ENCODE measurements at regions not wholly inside any gene's neighbourhood (a gene's known extent, or its start where the extent isn't known, plus 50 kb on each side); places are given as distances from the start of the nearest gene placed in this dataset.

DNA sequence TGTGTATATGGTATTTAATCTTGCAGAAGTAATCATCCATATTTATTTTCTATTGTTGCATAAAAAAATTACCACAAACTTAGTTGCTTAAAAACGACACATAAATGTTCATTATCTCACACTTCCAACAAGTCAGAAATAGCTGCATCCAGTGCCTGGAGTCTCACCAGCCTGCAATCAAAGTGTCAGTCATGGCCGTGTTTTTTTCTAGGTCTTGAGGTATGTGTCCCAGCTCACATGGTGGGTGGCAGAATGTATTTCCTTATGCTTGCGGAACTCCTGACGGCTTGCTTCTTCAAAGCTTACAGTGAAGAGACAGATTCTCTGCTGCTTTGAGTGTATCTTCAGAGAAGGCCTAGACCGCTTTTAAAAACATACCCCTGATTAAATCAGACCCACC, 670.2 kb upstream of the LMO3 start:
- no peak for ATAC-seq

DNA sequence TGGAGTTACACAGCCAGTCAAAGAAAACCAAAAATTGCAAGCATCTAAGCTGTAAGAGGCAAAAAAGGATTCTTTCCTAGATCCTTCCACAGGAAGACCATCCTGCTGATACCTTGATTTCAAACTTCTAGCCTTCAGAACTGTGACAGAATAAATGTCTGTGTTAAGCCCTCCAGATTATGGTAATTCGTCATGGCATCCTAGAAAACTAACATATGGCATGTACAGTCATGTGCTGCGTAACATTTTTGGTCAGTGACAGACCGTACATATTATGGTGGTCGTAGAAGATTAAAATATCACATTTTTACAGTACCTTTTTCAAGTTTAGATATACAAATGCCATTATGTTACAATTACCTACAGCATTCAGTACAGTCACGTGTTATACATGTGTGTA, 660.9 kb upstream of the LMO3 start:
- ATAC-seq = no peak
- no peak for TF ChIP-seq ISL1 (CRISPR knock-in tag; IDR thresholded peaks at IDR 0.05)
- TF ChIP-seq ZNF8 (CRISPR knock-in tag; IDR thresholded peaks at IDR 0.05) = no peak
- no peak for TF ChIP-seq ZFP30 (CRISPR knock-in tag; IDR thresholded peaks at IDR 0.05)
- TF ChIP-seq ZC3H10 (CRISPR knock-in tag; IDR thresholded peaks at IDR 0.05) = no peak
- TF ChIP-seq ZNF565 (CRISPR knock-in tag; conservative IDR thresholded peaks at IDR 0.05; ENCODE audit: low read depth) = no peak
- no peak for TF ChIP-seq POU6F1 (CRISPR knock-in tag; IDR thresholded peaks at IDR 0.05; ENCODE audit: borderline replicate concordance, low read depth)
- no peak for TF ChIP-seq ZNF70 (CRISPR knock-in tag; IDR thresholded peaks at IDR 0.05)
- no peak for TF ChIP-seq CSDC2 (CRISPR knock-in tag; IDR thresholded peaks at IDR 0.05)
- no peak for TF ChIP-seq CREB5 (CRISPR knock-in tag; IDR thresholded peaks at IDR 0.05; ENCODE audit: low read depth)
- no peak for TF ChIP-seq OSR1 (CRISPR knock-in tag; IDR thresholded peaks at IDR 0.05)
- TF ChIP-seq, protein P1, sequence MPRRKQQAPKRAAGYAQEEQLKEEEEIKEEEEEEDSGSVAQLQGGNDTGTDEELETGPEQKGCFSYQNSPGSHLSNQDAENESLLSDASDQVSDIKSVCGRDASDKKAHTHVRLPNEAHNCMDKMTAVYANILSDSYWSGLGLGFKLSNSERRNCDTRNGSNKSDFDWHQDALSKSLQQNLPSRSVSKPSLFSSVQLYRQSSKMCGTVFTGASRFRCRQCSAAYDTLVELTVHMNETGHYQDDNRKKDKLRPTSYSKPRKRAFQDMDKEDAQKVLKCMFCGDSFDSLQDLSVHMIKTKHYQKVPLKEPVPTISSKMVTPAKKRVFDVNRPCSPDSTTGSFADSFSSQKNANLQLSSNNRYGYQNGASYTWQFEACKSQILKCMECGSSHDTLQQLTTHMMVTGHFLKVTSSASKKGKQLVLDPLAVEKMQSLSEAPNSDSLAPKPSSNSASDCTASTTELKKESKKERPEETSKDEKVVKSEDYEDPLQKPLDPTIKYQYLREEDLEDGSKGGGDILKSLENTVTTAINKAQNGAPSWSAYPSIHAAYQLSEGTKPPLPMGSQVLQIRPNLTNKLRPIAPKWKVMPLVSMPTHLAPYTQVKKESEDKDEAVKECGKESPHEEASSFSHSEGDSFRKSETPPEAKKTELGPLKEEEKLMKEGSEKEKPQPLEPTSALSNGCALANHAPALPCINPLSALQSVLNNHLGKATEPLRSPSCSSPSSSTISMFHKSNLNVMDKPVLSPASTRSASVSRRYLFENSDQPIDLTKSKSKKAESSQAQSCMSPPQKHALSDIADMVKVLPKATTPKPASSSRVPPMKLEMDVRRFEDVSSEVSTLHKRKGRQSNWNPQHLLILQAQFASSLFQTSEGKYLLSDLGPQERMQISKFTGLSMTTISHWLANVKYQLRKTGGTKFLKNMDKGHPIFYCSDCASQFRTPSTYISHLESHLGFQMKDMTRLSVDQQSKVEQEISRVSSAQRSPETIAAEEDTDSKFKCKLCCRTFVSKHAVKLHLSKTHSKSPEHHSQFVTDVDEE (CRISPR knock-in tag; IDR thresholded peaks at IDR 0.05) = no peak
- no peak for TF ChIP-seq BACH2 (CRISPR knock-in tag; IDR thresholded peaks at IDR 0.05; ENCODE audit: borderline replicate concordance)
- TF ChIP-seq ESRRG (CRISPR knock-in tag; IDR thresholded peaks at IDR 0.05) = no peak
- TF ChIP-seq PPARA (CRISPR knock-in tag; IDR thresholded peaks at IDR 0.05; ENCODE audit: borderline replicate concordance) = no peak
- no peak for TF ChIP-seq GLIS3 (CRISPR knock-in tag; IDR thresholded peaks at IDR 0.05)

More for the DNA sequence above, 670.2 kb upstream of the LMO3 start:
- TF ChIP-seq GLIS3 (CRISPR knock-in tag; IDR thresholded peaks at IDR 0.05) = no peak
- TF ChIP-seq ISL1 (CRISPR knock-in tag; IDR thresholded peaks at IDR 0.05) = no peak
- TF ChIP-seq ZFP30 (CRISPR knock-in tag; IDR thresholded peaks at IDR 0.05) = no peak
- TF ChIP-seq, protein P2, sequence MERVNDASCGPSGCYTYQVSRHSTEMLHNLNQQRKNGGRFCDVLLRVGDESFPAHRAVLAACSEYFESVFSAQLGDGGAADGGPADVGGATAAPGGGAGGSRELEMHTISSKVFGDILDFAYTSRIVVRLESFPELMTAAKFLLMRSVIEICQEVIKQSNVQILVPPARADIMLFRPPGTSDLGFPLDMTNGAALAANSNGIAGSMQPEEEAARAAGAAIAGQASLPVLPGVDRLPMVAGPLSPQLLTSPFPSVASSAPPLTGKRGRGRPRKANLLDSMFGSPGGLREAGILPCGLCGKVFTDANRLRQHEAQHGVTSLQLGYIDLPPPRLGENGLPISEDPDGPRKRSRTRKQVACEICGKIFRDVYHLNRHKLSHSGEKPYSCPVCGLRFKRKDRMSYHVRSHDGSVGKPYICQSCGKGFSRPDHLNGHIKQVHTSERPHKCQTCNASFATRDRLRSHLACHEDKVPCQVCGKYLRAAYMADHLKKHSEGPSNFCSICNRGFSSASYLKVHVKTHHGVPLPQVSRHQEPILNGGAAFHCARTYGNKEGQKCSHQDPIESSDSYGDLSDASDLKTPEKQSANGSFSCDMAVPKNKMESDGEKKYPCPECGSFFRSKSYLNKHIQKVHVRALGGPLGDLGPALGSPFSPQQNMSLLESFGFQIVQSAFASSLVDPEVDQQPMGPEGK (CRISPR knock-in tag; IDR thresholded peaks at IDR 0.05; ENCODE audit: borderline replicate concordance) = no peak
- TF ChIP-seq ZC3H10 (CRISPR knock-in tag; IDR thresholded peaks at IDR 0.05) = no peak
- no peak for TF ChIP-seq ZNF70 (CRISPR knock-in tag; IDR thresholded peaks at IDR 0.05)
- no peak for TF ChIP-seq POU6F1 (CRISPR knock-in tag; IDR thresholded peaks at IDR 0.05; ENCODE audit: borderline replicate concordance, low read depth)
- TF ChIP-seq BACH2 (CRISPR knock-in tag; IDR thresholded peaks at IDR 0.05; ENCODE audit: borderline replicate concordance) = no peak
- TF ChIP-seq CSDC2 (CRISPR knock-in tag; IDR thresholded peaks at IDR 0.05) = no peak
- TF ChIP-seq CREB5 (CRISPR knock-in tag; IDR thresholded peaks at IDR 0.05; ENCODE audit: low read depth) = no peak

- ATAC-seq = no peak
- TF ChIP-seq ZFP30 (CRISPR knock-in tag; IDR thresholded peaks at IDR 0.05) (no peak), ZNF70 (CRISPR knock-in tag; IDR thresholded peaks at IDR 0.05) (no peak), CSDC2 (CRISPR knock-in tag; IDR thresholded peaks at IDR 0.05) (no peak), OSR1 (CRISPR knock-in tag; IDR thresholded peaks at IDR 0.05) (no peak), GLIS3 (CRISPR knock-in tag; IDR thresholded peaks at IDR 0.05) (no peak), TOX (CRISPR knock-in tag; IDR thresholded peaks at IDR 0.05; ENCODE audit: borderline replicate concordance) (no peak), ZC3H10 (CRISPR knock-in tag; IDR thresholded peaks at IDR 0.05) (no peak), PPARA (CRISPR knock-in tag; IDR thresholded peaks at IDR 0.05; ENCODE audit: borderline replicate concordance) (no peak), RARB (CRISPR knock-in tag; IDR thresholded peaks at IDR 0.05) (no peak), BACH2 (CRISPR knock-in tag; IDR thresholded peaks at IDR 0.05; ENCODE audit: borderline replicate concordance) (no peak)
- TF ChIP-seq, protein P3, sequence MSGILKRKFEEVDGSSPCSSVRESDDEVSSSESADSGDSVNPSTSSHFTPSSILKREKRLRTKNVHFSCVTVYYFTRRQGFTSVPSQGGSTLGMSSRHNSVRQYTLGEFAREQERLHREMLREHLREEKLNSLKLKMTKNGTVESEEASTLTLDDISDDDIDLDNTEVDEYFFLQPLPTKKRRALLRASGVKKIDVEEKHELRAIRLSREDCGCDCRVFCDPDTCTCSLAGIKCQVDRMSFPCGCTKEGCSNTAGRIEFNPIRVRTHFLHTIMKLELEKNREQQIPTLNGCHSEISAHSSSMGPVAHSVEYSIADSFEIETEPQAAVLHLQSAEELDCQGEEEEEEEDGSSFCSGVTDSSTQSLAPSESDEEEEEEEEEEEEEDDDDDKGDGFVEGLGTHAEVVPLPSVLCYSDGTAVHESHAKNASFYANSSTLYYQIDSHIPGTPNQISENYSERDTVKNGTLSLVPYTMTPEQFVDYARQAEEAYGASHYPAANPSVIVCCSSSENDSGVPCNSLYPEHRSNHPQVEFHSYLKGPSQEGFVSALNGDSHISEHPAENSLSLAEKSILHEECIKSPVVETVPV (CRISPR knock-in tag; IDR thresholded peaks at IDR 0.05) = no peak
- TF ChIP-seq, protein P1 (CRISPR knock-in tag; IDR thresholded peaks at IDR 0.05) = no peak
Observed at GRCh38 chr12:17264603-17265002, 658.6 kb upstream of the LMO3 start.

Measured in SK-N-SH treated with all-trans-retinoic acid at 6 μM for 48 hours (cell line).